Neuronal stem cell (in vitro differentiated cells): ENCODE measurements at regions not wholly inside any gene's neighbourhood (a gene's known extent, or its start where the extent isn't known, plus 50 kb on each side); places are given as distances from the start of the nearest gene placed in this dataset.

Experiments used
- DNase-seq: peaks from one replicate; pipeline ENCODE4 v3.0.0-alpha.2; 2013; ENCODE audit warnings: low spot score
- H2AFZ ChIP-seq: one replicate; pipeline ENCODE4 v1.6.1; 2013; ENCODE audit warnings: mild to moderate bottlenecking, low read length, inconsistent platforms
- H2AK5ac ChIP-seq: 2 replicates; pipeline ENCODE4 v1.6.1; 2013; ENCODE audit warnings: low read depth, mild to moderate bottlenecking, inconsistent platforms, low read length, moderate library complexity, mixed read lengths
- H2BK120ac ChIP-seq: 2 replicates; pipeline ENCODE4 v1.6.1; 2013; ENCODE audit warnings: low read depth, mild to moderate bottlenecking, inconsistent platforms, low read length, moderate library complexity, mixed read lengths
- H2BK12ac ChIP-seq: one replicate; pipeline ENCODE4 v1.6.1; 2013; ENCODE audit warnings: low read length, inconsistent platforms
- H2BK15ac ChIP-seq: 2 replicates; pipeline ENCODE4 v1.6.1; 2013; ENCODE audit warnings: mild to moderate bottlenecking, low read length, inconsistent platforms, mixed read lengths
- H2BK5ac ChIP-seq: one replicate; pipeline ENCODE4 v1.6.1; 2013; ENCODE audit warnings: inconsistent platforms, mild to moderate bottlenecking, low read length, moderate library complexity
- H3K14ac ChIP-seq: one replicate; pipeline ENCODE4 v1.6.1; 2013; ENCODE audit warnings: low read length, inconsistent platforms
- H3K18ac ChIP-seq: 2 replicates; pipeline ENCODE4 v1.6.1; 2013; ENCODE audit warnings: low read length, inconsistent platforms
- H3K23ac ChIP-seq: 2 replicates; pipeline ENCODE4 v1.6.1; 2013; ENCODE audit warnings: low read depth, mild to moderate bottlenecking, mixed read lengths, low read length, inconsistent platforms; ENCODE audit not compliant: poor library complexity
- H3K27ac ChIP-seq: replicated peaks from 3 replicates; pipeline ENCODE4 v1.5.1; 2013; ENCODE audit warnings: low read length, inconsistent platforms
- H3K27me3 ChIP-seq, 3 experiments: 2 replicates each; pipeline ENCODE4 v1.6.1; 2013; ENCODE audit warnings: low read length in 3 of 3, mild to moderate bottlenecking in 2 of 3, inconsistent platforms in 1 of 3, low read depth in 1 of 3, mixed read lengths in 1 of 3, moderate library complexity in 1 of 3; ENCODE audit not compliant: control insufficient read depth in 3 of 3, insufficient read depth in 3 of 3
- H3K36me3 ChIP-seq, 2 donors: replicated peaks in 1 of 2; 2 replicates each; pipeline ENCODE4 v1.6.1; 2013; ENCODE audit warnings: low read length in 2 of 2; ENCODE audit not compliant: control insufficient read depth in 2 of 2, insufficient read depth in 2 of 2
- H3K4ac ChIP-seq: 2 replicates; pipeline ENCODE4 v1.6.1; 2013; ENCODE audit warnings: inconsistent platforms, mild to moderate bottlenecking, low read length, moderate library complexity
- H3K4me1 ChIP-seq, 2 donors: 1 replicate in 1 of 2; 2 replicates in 1 of 2; pipeline ENCODE4 v1.6.1; 2013; ENCODE audit warnings: low read length in 2 of 2, low read depth in 1 of 2; ENCODE audit not compliant: control insufficient read depth in 2 of 2, insufficient read depth in 1 of 2
- H3K4me2 ChIP-seq: one replicate; pipeline ENCODE4 v1.6.1; 2013; ENCODE audit warnings: mild to moderate bottlenecking, low read length, inconsistent platforms; ENCODE audit not compliant: insufficient read depth, poor library complexity, severe bottlenecking
- H3K4me3 ChIP-seq, 2 donors: 2 replicates each; pipeline ENCODE4 v1.5.1; 2013; ENCODE audit warnings: low read length in 2 of 2, mild to moderate bottlenecking in 2 of 2, inconsistent platforms in 1 of 2, moderate library complexity in 1 of 2
- H3K79me1 ChIP-seq: one replicate; pipeline ENCODE4 v1.6.1; 2013; ENCODE audit warnings: low read depth, mild to moderate bottlenecking, inconsistent platforms, low read length, moderate library complexity
- H3K9ac ChIP-seq: one replicate; pipeline ENCODE4 v1.6.1; 2013; ENCODE audit warnings: mild to moderate bottlenecking, low read depth, low read length, inconsistent platforms; ENCODE audit not compliant: poor library complexity
- H3K9me3 ChIP-seq, 2 donors: replicated peaks in 1 of 2; 2 replicates each; pipeline versions ENCODE3 to v1.6.1; 2013; ENCODE audit warnings: low read length in 2 of 2, mild to moderate bottlenecking in 2 of 2, inconsistent platforms in 1 of 2, low read depth in 1 of 2, mixed read lengths in 1 of 2, moderate library complexity in 1 of 2; ENCODE audit not compliant: control insufficient read depth in 2 of 2, insufficient read depth in 1 of 2
- H4K8ac ChIP-seq: one replicate; pipeline ENCODE4 v1.6.1; 2013; ENCODE audit warnings: low read depth, mild to moderate bottlenecking, inconsistent platforms, low read length, moderate library complexity
- H4K91ac ChIP-seq: one replicate; pipeline ENCODE4 v1.6.1; 2013; ENCODE audit warnings: low read length, low read depth, mild to moderate bottlenecking, inconsistent platforms; ENCODE audit not compliant: poor library complexity
- WGBS, 2 donors: extraction: QIAGEN DNeasy Blood & Tissue Kit; methylation state at CpG; one replicate each; pipeline ENCODE4 v1.1.7; 2013; ENCODE audit warnings: missing lambda C conversion rate in 2 of 2, mixed read lengths in 1 of 2; ENCODE audit not compliant: insufficient read length in 2 of 2, insufficient replicate concordance in 1 of 2; ENCODE audit errors: extremely low coverage in 2 of 2; 5-methylcytosine and 5-hydroxymethylcytosine counted together

DNA sequence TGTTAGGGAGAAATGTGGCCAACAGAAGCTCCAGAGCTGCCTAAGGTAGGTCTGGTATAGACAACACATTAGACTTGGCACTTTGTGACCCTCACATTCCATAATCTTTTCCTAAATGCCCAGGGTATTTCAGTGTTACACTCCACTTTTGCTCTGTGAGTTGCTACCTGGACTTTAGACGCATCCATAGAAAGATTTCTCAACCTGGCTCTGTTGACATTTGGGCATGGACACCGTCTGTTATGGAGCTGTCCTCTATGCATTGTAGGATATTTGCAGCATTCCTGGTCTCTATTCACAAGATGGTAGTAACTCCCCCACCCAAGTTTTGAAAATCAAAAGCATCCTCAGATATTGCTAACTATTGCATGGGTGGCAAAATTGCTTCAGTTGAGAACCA is 136.5 kb upstream of the NETO1 start:
- DNase-seq: no peak
- H3K4me3 ChIP-seq: no peak overlapping the region
- H2BK5ac ChIP-seq: no peak overlapping the region
- H4K8ac ChIP-seq: no peak overlapping the region
- no peak overlapping the region for H3K27ac ChIP-seq
- no peak overlapping the region for H3K9ac ChIP-seq
- no peak overlapping the region for H3K4me2 ChIP-seq
- no peak overlapping the region for H2AFZ ChIP-seq
- H3K9me3 ChIP-seq: no peaks in the 10 kb centered on the region
- H2BK120ac ChIP-seq: no peak overlapping the region
- no peak overlapping the region for H2BK12ac ChIP-seq
- no peak overlapping the region for H4K91ac ChIP-seq
- no CpG with 5 or more reads among the region's 2 CpGs for WGBS, 2 donors
- H3K23ac ChIP-seq: no peak overlapping the region
- H3K18ac ChIP-seq: no peak overlapping the region
- H3K4ac ChIP-seq: no peak overlapping the region
- H3K36me3 ChIP-seq: no peaks in the 10 kb centered on the region
- peaks cover 0 to under 1% of the 10 kb centered on the region in 2 donors for H3K4me1 ChIP-seq
- H3K14ac ChIP-seq: no peak overlapping the region
- H3K27me3 ChIP-seq: no peaks in the 10 kb centered on the region
- H2AK5ac ChIP-seq: no peak overlapping the region
- H3K79me1 ChIP-seq: no peaks in the 10 kb centered on the region
- H2BK15ac ChIP-seq: no peak overlapping the region

DNA sequence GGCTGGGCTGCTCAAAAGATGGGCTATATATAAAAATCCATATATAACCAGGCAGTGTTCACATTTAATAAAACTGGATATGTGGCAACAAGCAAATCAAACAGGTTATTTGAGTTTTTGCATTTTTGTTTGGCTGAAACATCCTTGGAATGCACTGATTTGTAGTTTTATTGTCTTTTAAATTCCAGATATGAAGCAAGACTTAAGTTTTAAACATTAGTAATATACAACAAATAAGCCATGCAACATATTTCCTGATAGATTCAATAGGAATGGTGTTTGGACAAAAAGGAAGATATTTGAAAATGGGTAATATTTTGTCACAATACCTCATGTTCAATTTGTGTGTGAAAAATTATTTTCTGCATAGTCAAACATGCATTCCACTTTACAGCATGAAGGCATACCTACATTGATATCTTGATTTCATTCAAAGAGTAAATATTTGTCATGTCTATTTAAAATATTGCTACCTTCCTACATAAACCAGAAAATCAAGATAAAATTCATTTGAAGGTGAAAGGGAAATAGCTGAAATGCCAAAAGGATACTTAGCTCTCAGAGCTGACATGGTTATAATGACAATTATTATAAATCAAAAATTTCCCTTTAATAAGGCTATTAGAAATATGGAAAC is 132.3 kb upstream of the NETO1 start:
- Histone ChIP-seq H3K9ac (no peak overlapping the region), H2AK5ac (no peak overlapping the region), H3K23ac (no peak overlapping the region), H3K4me1 (no peaks in the 10 kb centered on the region), H4K91ac (no peak overlapping the region), H3K18ac (no peak overlapping the region), H2BK12ac (no peak overlapping the region), H3K27ac (no peak overlapping the region), H3K36me3 (no peaks in the 10 kb centered on the region), H3K79me1 (no peaks in the 10 kb centered on the region), H2BK5ac (no peak overlapping the region), H2AFZ (no peak overlapping the region), H3K27me3 (no peaks in the 10 kb centered on the region), H3K4ac (no peak overlapping the region), H2BK120ac (no peak overlapping the region), H2BK15ac (no peak overlapping the region), H3K4me3 (no peak overlapping the region), H4K8ac (no peak overlapping the region), H3K14ac (no peak overlapping the region), H3K9me3 (no peaks in the 10 kb centered on the region), H3K4me2 (no peak overlapping the region)
- DNase-seq: no peak

DNA sequence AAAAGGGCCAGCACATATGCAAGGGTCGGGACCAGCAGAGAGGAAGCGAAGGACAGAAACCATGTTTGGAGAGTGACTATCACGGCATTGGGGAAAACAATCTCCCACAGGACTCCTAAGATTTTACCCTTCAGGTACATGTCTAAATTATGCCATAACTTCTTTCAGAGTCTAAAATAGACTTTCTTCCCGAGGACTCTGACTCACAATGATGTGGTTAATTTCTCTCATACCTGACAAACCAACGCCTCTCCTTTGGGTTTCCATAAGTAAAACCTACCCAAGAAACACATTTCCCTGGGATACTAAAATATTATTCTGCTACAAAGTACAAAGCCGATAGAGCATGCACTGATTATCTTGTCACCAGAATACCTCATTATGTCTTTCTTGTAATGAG is 127.8 kb upstream of the NETO1 start:
- no peak overlapping the region for H3K23ac ChIP-seq
- no peak overlapping the region for H2AK5ac ChIP-seq
- H3K9me3 ChIP-seq: no peaks in the 10 kb centered on the region
- H4K91ac ChIP-seq: no peak overlapping the region
- no CpG with 5 or more reads among the region's 6 CpGs for WGBS, 2 donors
- no peak overlapping the region for H2BK12ac ChIP-seq
- H2BK15ac ChIP-seq: no peak overlapping the region
- H3K36me3 ChIP-seq: no peaks in the 10 kb centered on the region
- no peak overlapping the region for H4K8ac ChIP-seq
- H3K14ac ChIP-seq: no peak overlapping the region
- no peak overlapping the region for H3K4me3 ChIP-seq
- H3K79me1 ChIP-seq: no peaks in the 10 kb centered on the region
- no peak overlapping the region for H3K4ac ChIP-seq
- H2AFZ ChIP-seq: no peak overlapping the region
- H2BK120ac ChIP-seq: no peak overlapping the region
- H3K27me3 ChIP-seq: no peaks in the 10 kb centered on the region
- no peak overlapping the region for H2BK5ac ChIP-seq
- no peak overlapping the region for H3K9ac ChIP-seq
- H3K4me2 ChIP-seq: no peak overlapping the region
- no peaks in the 10 kb centered on the region for H3K4me1 ChIP-seq
- DNase-seq: no peak
- H3K27ac ChIP-seq: no peak overlapping the region
- no peak overlapping the region for H3K18ac ChIP-seq

DNA sequence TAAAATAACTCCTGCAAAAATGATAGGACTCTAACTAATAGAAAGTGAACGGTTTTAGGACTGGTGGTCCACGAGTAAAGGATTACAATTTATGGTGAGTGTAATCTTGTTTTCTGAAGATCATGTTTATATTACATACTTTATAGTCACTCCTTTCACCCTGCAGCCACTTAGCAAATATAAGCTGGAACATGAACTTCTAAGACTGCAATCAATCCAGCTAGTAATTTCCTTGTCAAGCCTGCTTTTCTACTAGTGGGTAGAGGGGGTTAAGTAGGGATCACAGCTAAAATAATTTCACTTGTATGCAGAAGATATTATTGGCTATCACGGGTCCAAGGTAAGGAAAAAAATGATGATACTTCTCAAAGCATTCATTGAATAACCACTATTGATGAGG is 125.5 kb upstream of the NETO1 start:
- Histone ChIP-seq H3K79me1 (no peaks in the 10 kb centered on the region), H3K9ac (no peak overlapping the region), H2BK12ac (no peak overlapping the region), H3K4me3 (no peak overlapping the region), H4K8ac (no peak overlapping the region), H3K4me2 (no peak overlapping the region), H3K23ac (no peak overlapping the region), H3K27me3 (no peaks in the 10 kb centered on the region), H3K36me3 (no peaks in the 10 kb centered on the region), H3K4ac (no peak overlapping the region), H3K27ac (no peak overlapping the region), H2AFZ (no peak overlapping the region), H2AK5ac (no peak overlapping the region), H3K4me1 (no peaks in the 10 kb centered on the region), H2BK120ac (no peak overlapping the region), H2BK15ac (no peak overlapping the region), H2BK5ac (no peak overlapping the region), H4K91ac (no peak overlapping the region), H3K14ac (no peak overlapping the region), H3K18ac (no peak overlapping the region), H3K9me3 (no peaks in the 10 kb centered on the region)
- WGBS, 2 donors: no CpG with 5 or more reads among the region's 3 CpGs
- DNase-seq: no peak
